ENCODE measurements at regions not wholly inside any gene's neighbourhood (a gene's known extent, or its start where the extent isn't known, plus 50 kb on each side); places are given as distances from the start of the nearest gene placed in this dataset.

- no peak for TF ChIP-seq SP2 (tag by site-specific recombination; IDR thresholded peaks at IDR 0.05)
- TF ChIP-seq ZNF488 (tag by site-specific recombination; IDR thresholded peaks at IDR 0.05), result no peak
- TF ChIP-seq CTCF (tag by site-specific recombination; IDR thresholded peaks at IDR 0.05), result no peak
- TF ChIP-seq YY1 (tag by site-specific recombination; IDR thresholded peaks at IDR 0.05), result no peak
- no peak for TF ChIP-seq ZNF510 (tag by site-specific recombination; IDR thresholded peaks at IDR 0.05; ENCODE audit: insufficient replicate concordance)
- no peak for TF ChIP-seq ZNF843 (tag by site-specific recombination; IDR thresholded peaks at IDR 0.05)
- TF ChIP-seq ZNF416 (tag by site-specific recombination; IDR thresholded peaks at IDR 0.05), result no peak
- TF ChIP-seq, protein P1, sequence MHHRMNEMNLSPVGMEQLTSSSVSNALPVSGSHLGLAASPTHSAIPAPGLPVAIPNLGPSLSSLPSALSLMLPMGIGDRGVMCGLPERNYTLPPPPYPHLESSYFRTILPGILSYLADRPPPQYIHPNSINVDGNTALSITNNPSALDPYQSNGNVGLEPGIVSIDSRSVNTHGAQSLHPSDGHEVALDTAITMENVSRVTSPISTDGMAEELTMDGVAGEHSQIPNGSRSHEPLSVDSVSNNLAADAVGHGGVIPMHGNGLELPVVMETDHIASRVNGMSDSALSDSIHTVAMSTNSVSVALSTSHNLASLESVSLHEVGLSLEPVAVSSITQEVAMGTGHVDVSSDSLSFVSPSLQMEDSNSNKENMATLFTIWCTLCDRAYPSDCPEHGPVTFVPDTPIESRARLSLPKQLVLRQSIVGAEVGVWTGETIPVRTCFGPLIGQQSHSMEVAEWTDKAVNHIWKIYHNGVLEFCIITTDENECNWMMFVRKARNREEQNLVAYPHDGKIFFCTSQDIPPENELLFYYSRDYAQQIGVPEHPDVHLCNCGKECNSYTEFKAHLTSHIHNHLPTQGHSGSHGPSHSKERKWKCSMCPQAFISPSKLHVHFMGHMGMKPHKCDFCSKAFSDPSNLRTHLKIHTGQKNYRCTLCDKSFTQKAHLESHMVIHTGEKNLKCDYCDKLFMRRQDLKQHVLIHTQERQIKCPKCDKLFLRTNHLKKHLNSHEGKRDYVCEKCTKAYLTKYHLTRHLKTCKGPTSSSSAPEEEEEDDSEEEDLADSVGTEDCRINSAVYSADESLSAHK (tag by site-specific recombination; IDR thresholded peaks at IDR 0.05), result no peak
- no peak for TF ChIP-seq TCF7L2 (IDR thresholded peaks at IDR 0.05; ENCODE audit: borderline replicate concordance, low read depth, low read length)
- no peak for TF ChIP-seq ZBTB1 (tag by site-specific recombination; IDR thresholded peaks at IDR 0.05)
- TF ChIP-seq, protein P2, sequence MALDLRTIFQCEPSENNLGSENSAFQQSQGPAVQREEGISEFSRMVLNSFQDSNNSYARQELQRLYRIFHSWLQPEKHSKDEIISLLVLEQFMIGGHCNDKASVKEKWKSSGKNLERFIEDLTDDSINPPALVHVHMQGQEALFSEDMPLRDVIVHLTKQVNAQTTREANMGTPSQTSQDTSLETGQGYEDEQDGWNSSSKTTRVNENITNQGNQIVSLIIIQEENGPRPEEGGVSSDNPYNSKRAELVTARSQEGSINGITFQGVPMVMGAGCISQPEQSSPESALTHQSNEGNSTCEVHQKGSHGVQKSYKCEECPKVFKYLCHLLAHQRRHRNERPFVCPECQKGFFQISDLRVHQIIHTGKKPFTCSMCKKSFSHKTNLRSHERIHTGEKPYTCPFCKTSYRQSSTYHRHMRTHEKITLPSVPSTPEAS (tag by site-specific recombination; IDR thresholded peaks at IDR 0.05), result no peak
- no peak for TF ChIP-seq ZFP41 (tag by site-specific recombination; IDR thresholded peaks at IDR 0.05; ENCODE audit: borderline replicate concordance)
Observed at GRCh38 chr3:18679238-18679637, 254.1 kb upstream of the SATB1 start.

Measured in HEK293 (cell line).